ENCODE measurements at regions not wholly inside any gene's neighbourhood (a gene's known extent, or its start where the extent isn't known, plus 50 kb on each side); places are given as distances from the start of the nearest gene placed in this dataset.

GRCh38 chr14:71594821-71595220 lies 337.4 kb upstream of the RGS6 start:
- no peak for TF ChIP-seq EZH2 (IDR thresholded peaks at IDR 0.05; ENCODE audit: borderline replicate concordance, low read depth, low read length, severe bottlenecking)
- TF ChIP-seq, protein P1, sequence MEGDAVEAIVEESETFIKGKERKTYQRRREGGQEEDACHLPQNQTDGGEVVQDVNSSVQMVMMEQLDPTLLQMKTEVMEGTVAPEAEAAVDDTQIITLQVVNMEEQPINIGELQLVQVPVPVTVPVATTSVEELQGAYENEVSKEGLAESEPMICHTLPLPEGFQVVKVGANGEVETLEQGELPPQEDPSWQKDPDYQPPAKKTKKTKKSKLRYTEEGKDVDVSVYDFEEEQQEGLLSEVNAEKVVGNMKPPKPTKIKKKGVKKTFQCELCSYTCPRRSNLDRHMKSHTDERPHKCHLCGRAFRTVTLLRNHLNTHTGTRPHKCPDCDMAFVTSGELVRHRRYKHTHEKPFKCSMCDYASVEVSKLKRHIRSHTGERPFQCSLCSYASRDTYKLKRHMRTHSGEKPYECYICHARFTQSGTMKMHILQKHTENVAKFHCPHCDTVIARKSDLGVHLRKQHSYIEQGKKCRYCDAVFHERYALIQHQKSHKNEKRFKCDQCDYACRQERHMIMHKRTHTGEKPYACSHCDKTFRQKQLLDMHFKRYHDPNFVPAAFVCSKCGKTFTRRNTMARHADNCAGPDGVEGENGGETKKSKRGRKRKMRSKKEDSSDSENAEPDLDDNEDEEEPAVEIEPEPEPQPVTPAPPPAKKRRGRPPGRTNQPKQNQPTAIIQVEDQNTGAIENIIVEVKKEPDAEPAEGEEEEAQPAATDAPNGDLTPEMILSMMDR (IDR thresholded peaks at IDR 0.05; ENCODE audit: borderline replicate concordance, extremely low read depth, low read length, poor library complexity, severe bottlenecking) = no peak

Measured in DND-41 (cell line).